HG03060 (cell line): ENCODE measurements at regions not wholly inside any gene's neighbourhood (a gene's known extent, or its start where the extent isn't known, plus 50 kb on each side); places are given as distances from the start of the nearest gene placed in this dataset.

ENCODE experiments used
- ATAC-seq: cut with Tn5 transposase; IDR thresholded peaks from one replicate; pipeline ENCODE4 v1.9.1; 2021; ENCODE audit warnings: low read depth, moderate number of reproducible peaks; ENCODE audit not compliant: unreplicated experiment

DNA sequence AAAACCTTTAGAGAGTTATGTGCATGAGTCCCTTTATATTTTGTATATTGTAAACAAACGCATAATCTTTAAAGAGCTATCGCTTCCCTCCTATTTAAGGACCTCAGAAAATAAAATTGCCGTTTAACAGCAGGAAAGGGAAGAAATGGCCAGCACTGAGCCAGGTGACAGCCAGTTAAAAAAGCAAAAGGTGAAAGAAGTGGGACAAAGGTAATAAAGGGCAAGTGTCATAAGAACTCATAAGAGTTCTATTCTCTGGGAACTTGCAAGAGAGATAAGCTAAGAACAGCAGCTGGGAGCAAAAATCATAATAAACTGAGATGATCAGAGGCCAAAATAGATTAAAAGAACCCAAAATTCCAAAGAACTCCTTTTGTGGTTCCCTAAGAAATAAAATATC is 520.9 kb upstream of the PKN2 start:
- ATAC-seq: no peak

DNA sequence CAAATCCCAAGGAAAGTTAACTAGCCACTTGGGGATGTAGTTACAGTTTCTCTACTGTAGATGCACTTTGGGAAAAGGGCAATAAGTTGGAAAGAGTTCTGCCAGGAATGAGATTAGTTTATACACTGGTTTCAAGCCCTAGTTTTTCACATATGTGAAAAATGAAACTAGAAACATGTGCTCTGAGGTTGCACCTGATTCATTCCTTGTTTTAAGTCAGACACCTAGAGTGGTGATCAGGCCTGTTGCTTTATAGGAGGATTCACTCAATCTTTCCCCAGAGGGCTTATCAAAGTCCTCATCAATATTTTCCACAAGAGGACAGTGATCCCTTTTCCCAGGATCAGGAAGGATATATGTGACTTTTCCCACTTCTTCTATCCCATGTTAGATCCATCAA is 515.9 kb upstream of the PKN2 start:
- no peak for ATAC-seq

DNA sequence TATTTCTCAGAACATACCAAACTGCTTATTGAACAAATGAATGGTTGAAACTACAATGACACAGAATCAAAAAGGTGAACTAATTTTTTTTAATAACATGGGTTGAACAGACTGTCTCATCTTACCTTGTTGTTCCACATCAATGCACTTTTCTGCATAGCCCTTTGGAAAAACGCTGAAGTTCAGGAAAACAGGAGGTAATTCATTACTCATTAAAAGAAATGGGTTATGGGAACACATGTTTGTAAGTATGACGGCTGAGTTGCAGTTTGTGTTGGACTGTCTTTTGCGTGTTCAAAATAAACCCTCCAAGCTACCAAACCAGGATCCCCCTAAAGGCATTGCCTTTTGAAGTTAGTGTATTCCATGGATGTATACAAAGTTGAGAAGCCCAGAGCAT is 514.9 kb upstream of the PKN2 start:
- ATAC-seq: no peak

DNA sequence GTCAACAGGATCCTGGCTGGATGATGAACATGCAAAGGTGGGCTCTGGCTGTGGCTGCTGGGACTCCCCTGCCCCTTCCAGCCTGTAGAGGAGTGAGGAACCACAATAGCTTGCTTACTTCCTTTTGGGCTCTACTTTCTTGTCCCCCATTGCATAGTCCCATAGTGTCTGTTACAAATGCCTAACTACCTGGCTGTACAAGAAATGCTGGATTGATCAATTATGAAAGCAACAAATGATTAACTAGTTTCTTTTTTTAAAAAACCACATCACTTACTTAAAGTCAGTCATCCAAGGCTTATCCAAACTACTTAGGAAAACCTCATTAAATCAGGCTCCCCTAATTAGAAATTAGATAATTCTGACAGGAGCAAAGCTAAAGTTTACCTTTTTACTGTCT is 514.1 kb upstream of the PKN2 start:
- ATAC-seq: no peak

DNA sequence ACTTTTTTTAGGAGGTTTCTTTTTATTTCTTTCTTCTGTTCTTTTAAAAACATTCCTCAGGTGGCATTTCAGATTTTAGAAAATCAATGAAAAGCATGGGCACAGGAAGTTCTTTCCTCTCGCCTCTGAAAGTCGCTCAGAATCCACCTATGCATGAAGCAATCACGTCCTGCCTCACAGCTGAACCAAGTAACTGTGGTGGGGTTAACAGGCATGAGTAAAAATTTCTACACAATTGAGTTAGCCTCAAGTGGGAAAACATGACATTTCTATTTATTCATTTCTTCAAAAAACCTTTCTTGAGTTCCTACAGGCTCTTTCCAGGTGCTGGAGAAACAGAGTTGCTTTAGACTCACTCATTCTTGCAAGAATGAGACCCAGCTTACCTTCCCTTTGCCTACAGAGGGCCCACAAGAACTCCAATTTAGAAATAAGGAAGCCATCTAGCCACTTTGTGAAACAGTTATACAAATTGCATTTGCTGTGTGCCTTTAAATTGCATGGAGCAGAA is 508.9 kb upstream of the PKN2 start:
- no peak for ATAC-seq

DNA sequence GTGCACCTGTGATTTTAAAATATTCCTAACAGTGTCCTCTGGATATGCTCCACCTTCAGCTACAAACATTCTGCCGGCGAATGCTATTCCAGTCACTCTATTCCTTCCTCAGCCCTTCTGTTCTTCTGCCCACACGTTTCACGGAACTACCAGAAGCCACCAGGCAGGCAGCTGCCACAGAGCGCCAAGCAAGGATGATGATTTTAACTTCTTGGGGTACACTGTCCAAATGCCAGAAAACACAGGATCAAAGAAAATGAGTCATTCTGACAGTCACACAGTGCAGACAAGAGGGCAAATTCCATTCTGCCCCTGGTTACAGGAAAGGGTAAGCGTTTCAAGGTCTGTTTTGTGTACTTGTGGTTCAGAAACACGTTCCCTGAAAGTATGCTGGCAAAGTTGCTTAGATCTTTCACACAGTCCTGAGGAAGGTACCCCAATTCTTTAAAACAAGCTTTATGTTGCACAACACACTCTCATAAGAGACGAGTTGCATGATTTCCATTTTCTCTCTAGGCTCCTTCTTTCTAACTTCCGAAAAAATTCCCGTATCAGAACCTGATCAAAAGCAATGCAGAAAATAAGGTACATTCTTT is 508.3 kb upstream of the PKN2 start:
- ATAC-seq: no peak

DNA sequence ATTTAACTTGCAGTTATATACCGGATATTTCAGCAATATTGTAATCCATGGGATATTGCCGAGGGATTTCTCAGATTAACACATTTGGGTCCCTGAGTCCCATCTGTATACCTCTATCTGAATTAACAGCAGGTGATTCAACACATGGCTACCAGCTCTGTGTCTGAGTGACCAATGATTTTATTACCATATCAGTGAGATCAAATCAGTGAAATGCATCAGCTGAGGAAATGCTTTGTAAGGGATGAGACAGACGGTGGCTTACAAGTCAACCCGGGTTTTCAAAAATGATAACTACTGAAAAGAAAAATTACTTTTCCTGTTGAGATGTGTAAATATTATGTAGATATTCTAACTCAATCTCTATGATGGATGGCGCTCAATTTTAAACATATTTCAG is 504.1 kb upstream of the PKN2 start:
- ATAC-seq: no peak

DNA sequence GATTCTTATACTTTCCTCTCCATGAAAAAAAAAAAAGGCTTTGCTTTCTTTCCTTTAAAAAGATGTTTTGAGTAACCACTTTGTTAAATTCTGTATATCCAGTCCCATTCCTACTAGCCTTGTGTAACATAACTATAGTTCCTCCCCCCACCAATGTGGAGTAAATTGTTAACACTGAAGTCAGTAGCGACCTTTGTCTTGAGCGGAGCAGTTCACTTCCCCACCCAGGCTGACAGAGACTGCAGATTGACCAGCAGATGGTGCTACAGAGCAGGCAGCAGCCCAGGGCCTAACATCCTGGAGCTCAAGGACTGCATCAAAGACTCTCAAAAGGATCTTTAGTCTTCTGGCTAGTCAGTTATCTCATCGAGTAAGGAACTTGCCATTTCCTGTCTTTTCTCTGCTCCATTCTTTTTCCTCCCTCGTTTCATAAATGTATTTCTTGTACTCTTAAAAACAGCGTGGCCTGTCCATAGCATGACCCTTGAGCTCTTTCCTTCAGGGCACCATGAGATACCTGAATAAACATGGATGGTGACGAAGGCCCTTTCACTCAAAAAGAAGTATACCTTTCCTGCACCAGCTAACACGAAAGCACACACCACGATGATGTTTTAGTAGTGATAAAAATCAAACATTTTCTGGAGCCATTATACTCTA is 503.5 kb upstream of the PKN2 start:
- ATAC-seq: peak; percentile 90

DNA sequence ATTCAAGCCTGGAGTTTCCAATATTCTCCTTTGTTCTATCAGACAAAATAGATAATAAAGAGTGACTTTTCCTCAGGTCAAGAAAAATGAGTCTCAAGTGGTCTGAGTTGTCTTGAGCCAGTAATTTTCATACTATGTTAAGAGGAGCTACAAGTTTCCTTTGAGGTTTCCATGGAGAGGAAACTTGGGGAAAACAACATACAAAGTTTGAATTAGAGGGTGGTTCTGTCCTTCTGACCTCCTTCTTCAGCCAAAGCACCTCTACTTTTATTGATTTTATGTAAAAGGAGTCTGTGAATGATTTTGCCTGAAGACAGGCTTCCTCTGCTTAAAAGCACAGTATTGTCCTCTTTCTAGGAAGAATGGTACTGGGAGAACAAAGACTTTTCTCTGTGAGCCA is 497.2 kb upstream of the PKN2 start:
- ATAC-seq: no peak

DNA sequence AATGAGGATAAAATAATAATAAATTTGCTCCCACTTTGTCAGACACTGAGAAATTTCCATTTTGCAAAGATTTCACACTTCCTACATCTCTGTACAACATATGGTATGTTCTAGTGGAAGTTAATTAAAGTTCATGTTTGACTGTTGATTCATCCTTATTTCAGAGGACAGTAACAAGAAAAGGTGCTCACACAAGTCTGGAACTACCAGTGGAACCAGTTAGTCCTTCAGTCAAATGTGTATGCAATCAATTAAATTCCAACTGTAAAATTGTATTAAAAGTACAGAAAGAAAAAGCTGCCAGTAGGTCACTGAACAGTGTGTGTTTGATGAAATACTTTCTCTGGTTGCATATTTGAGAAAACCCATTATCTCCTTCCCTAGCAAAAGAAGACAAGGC is 496.0 kb upstream of the PKN2 start:
- no peak for ATAC-seq

DNA sequence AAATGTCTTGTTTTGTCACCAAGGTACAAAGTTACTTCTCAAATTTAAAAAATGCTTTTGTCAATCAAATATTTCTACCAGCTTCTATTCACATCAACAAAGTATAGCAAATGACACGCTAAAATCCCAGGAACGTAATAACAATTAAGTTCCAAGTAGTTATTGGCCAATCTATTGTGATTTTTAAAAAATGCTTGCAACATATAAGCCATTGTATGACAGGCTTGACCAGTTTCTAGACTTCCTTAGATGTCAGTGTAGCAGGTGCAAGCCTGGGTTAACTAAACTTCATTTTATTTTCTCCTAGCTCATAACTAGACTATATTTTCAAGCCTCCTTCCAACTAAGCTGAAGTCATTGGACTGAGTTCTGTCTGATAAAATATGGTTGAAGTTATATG is 494.5 kb upstream of the PKN2 start:
- no peak for ATAC-seq

DNA sequence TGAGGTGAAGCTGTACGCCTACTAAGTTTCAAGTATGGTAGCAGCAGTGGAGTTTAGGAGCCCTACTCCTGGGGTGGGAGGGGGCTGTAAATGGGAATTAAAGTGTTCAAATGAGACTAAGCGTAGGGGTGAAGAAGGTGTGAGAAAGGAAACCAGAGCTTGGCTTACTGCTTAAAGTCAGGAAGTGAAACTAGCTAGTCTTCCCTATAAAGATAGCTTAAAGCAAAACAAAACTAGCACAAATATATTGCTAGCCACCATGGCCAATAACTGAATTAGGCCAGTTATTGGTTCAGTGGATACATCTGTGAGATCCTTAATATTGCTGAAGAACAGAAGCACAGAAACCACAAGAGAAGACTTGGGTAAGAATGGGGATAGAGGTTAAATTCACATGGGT is 492.2 kb upstream of the PKN2 start:
- peak; percentile 75 for ATAC-seq

DNA sequence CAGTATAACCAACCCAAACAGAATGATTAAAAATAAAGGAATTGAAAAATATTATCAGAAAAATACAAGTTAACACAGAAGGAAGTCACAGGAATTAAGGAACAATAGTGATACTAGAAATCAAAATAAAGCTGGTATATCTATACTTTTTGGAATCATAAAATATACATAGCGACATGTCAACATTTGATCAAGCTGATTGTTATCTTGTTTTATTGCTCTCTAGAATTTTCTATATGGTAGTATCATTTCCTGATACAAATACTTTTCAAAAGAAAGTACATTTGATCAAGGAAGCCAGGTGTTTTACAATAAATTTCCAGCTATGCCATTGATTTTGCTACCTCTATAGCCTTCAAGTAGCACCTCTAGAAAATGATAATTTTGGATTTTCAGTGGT is 489.5 kb upstream of the PKN2 start:
- no peak for ATAC-seq

DNA sequence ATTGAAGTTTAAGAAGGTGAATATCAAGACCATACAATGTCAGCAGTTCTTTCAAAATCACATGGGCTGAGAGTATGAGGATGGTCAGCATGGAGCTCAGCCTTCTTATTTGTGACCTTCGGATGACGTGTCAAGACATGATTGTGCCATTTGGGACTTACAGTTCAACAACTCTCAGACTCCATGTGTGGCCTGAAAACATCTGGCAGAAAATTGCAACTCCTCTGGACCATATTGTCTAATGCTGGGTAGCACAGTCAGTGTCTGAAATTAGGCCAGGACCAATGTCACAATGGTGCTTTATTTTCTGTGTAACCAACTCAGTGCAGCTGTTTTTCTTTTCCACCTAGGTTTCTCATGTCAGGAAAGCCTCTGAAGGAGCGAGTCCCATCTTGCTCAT is 483.5 kb upstream of the PKN2 start:
- ATAC-seq: no peak

DNA sequence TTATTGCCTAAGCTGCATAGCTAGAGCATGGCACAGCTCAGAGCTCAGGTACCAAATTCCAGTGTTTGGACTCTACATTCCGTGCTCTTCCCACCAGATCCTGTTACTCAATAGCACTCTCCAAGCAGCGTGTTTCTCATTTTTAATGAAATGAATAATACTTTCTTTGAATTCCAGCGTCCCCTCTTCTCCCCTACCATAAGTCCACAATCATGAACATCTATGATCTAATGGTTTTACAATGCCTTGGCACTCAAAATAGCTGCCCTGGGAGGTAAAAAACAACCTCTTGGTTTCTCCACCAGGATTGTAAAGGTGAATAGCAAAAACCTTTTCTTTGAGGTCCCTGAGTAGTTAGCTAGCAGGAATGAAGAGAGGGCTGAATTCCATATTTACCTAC is 480.0 kb upstream of the PKN2 start:
- no peak for ATAC-seq

DNA sequence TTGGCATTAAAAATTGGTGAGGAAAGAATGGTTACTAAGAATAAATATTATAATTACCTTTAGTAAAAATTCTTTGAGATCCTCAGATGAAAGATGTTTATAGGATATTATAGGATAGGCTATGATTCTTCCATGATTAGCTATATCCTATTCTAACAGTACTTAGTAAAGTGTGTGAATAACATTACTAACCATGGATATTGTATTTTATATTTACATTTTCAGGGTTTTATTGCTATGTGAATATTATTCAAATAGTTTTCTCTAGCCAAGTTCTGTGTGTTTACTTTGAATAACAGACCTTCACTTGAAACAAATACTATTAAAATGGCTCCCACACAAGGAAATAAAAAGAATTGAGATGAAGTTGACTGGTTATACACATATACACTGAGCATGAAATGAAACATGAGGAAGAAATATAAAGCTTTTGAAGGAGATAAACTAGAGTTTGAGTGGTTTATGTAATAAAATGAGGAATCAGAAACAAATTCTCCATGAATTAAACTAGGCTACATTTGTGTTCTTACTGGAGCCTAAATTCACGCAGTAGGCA is 479.4 kb upstream of the PKN2 start:
- ATAC-seq: no peak

DNA sequence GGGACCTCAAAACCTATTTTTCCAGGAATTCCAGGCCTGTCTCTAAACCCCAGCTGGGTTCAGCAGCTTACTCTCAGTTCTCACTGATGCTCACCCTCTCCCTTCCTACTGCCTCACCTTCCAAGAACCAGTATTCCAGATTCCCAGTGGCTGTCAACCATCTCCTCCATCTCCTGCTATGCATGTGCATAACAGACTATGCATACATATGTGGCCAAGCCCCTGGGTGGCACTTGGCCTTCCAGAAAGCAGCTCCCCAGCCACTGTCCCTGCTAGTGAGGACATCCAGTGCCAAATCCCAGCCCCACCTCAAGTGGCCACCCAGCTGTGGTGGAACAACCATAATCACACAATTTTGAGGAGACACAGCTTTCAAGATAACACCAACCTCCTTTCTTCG is 475.7 kb upstream of the PKN2 start:
- no peak for ATAC-seq

DNA sequence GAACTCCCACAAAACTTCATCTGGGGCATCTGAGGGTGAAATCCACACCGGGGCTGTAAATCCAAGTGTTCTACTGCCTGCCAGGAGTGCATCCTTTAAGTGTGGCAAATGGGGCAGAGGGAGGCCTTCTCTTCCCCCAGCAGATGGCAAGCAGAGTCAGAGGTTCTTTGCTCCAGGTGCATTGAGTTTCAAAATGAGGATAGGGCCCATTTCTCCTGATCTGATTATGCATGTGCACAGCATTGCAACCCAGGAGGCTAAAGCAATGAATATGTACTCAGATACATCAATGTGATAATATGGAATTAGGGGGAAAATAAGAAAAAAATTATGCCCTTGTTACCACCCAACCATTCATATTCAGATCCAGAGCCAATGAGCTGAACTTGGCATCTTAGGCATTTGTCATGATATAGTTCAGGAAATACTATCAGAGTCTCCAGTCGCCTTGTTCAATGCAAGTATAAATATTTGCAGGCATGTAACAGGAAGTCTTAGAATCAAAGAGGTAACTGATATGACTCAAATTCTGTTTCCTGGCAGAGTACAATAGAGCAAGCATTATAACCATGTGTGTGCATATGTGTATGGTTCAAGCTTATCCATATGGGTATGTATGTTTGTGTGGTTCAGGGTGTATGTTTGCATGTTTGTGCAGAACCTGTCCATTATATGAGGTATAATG is 473.8 kb upstream of the PKN2 start:
- no peak for ATAC-seq

DNA sequence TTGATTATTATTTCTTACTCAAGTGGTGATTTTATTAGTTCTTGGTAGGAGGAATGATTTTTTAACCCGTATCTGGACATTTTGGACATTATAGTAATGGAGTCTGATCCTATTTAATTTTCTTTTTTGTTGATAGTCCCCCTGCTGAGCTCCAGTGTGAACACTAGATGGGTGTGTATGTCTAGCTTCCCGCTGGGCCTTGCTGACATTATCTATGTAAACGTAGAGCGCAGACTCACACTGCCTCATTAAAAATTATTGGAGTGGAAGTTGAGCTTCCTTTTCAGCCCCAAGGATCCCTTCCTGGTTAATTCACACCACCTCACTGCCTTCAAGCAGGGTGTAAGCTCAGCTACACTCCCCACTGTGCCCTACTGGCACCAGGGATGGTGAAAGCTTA is 467.6 kb upstream of the PKN2 start:
- no peak for ATAC-seq

DNA sequence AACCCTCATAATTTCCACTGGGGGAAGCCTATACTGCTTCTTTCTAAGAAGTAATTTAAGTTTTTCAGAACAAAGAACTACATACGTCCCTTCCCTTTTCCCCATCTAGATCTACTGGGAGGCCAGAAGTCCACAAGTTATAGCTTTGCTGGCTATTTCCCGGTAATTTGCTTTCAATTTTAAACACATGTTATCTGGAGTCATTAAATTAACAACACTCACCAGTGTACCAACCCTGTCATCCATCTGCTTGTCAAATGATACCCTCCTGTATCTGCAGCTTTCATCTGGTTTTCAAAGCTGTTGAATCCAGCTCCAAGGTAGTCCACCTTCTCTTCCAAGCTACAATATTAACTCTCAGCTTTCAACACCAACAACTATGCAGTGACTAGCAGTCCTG is 466.7 kb upstream of the PKN2 start:
- ATAC-seq: no peak

DNA sequence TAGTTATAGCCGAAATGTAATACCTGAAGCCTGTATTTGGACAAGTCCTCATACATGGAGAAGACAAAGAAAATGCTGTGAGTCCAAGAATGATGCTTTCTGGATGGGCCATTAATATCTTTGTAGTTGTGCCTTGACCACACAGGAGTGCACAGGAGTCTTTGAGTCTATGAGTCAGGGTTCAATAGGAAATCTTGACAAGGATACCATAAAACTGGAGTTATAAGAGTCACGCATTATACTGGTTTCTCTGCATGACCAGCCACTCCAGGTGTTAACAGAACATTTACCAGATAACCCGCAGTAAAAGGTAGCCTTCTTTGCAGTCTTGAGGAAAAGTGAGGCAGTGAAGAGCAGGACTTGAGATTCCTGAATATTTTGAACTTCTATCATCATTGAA is 464.6 kb upstream of the PKN2 start:
- no peak for ATAC-seq

DNA sequence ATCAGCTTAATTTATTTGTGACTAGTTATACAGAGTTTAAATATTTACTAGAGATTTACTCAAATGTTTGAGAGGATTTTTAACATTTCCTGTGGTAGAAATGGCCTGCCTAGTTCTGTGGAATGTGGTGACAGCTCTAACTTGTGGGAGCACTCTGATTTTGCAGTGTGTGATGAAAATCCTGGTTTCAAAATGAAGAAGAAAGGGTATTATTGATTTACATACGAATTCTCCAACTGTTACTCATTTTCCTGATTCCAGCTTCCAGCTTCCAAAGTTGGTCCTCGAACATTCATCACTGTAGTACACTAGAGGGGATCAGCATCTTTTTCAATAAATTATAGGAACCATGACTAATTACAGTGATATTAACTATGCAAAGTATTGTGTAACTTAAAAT is 462.7 kb upstream of the PKN2 start:
- ATAC-seq: no peak
